ENCODE measurements at regions not wholly inside any gene's neighbourhood (a gene's known extent, or its start where the extent isn't known, plus 50 kb on each side); places are given as distances from the start of the nearest gene placed in this dataset.

GRCh38 chr11:57903441-57904123 is 120.1 kb upstream of the OR9Q1 start:
- TF ChIP-seq TCF4 (CRISPR knock-in tag; IDR thresholded peaks at IDR 0.05; ENCODE audit: borderline replicate concordance) (no peak), RARB (CRISPR knock-in tag; IDR thresholded peaks at IDR 0.05) (no peak), OSR1 (CRISPR knock-in tag; IDR thresholded peaks at IDR 0.05) (no peak), TOX (CRISPR knock-in tag; IDR thresholded peaks at IDR 0.05; ENCODE audit: borderline replicate concordance) (no peak), SNAI2 (CRISPR knock-in tag; IDR thresholded peaks at IDR 0.05) (no peak), BACH2 (CRISPR knock-in tag; IDR thresholded peaks at IDR 0.05; ENCODE audit: borderline replicate concordance) (no peak), CSDC2 (CRISPR knock-in tag; IDR thresholded peaks at IDR 0.05) (no peak), ZFP30 (CRISPR knock-in tag; IDR thresholded peaks at IDR 0.05) (no peak), ZFP3 (CRISPR knock-in tag; IDR thresholded peaks at IDR 0.05) (no peak), ZNF70 (CRISPR knock-in tag; IDR thresholded peaks at IDR 0.05) (no peak), CREB5 (CRISPR knock-in tag; IDR thresholded peaks at IDR 0.05; ENCODE audit: low read depth) (no peak), CSRNP3 (CRISPR knock-in tag; IDR thresholded peaks at IDR 0.05) (no peak)

All from SK-N-SH treated with all-trans-retinoic acid at 6 μM for 48 hours (cell line).